HG03103 (cell line): ENCODE measurements at regions not wholly inside any gene's neighbourhood (a gene's known extent, or its start where the extent isn't known, plus 50 kb on each side); places are given as distances from the start of the nearest gene placed in this dataset.
A peak's percentile ranks its signal among the peaks of the same experiment; 100 is the strongest.

Experiments
- ATAC-seq: cut with Tn5 transposase; IDR thresholded peaks from one replicate; pipeline ENCODE4 v1.9.1; 2021; ENCODE audit warnings: low read depth; ENCODE audit not compliant: unreplicated experiment

DNA sequence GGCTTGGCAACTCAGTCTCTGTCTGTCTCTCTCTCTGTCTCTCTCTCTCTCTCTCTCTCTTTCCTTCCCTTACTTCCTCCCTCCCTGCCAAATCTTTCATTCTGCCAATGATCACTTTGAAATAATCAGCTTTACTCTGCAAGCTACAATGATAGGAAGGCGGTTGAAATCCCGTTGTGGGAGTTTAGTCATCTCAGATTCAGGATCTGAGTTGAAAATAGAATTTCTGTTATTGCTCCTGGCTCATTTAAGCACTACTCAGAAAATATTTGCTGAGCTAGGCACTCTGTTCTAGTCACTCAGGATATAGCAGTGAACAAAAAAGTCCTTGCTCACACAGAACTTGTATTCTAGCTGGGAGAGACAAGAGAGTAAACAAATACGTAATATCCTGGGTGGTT, 56.3 kb upstream of the DCTD start:
- no peak for ATAC-seq

DNA sequence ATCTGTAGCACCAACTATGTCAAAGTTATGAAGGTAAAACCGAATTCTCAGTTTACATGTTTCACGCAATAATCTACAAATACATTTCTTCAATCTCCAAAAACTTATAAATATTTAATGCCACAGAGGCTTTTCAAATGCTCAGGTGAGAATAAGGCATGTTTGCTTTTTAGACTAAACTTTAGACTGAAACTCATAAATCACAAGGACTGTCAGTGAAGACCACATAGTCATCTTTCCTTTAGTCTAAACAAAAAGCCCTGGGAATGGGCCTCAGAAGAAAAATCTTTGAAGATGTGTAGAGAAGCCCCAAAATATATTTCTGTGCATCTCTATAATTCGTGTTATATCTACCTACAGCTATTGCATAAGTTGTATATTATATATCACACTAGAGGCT, 54.5 kb upstream of the DCTD start:
- ATAC-seq, result no peak

DNA sequence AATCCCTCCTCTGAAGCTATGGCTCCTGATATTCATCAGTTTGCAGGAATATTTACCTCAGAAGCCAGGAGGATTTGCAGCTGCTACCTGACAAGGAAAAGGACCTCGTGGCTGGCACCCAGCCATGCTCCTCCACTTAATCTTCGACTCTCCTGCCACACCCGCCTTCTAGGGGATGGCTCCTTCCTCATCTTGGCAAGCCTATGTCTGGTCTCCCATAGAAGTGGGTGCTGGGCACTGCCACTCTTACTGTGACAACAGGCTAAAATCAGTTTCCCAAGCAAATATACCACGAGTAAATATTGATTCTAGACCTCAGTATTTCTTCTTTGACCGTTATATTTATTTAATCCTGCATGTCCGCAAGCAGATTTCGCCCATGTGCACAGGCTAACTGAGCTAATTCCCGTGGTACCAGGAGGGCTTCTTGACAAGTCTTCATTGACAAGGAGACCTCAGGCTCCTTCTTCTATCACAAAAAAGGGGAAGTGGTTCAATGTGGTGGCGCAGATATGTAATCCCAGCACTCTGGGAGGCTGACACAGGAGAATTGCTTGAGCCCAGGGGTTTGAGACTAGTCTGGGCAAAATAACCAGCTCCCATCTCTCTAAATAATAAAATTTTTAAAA, 52.6 kb upstream of the DCTD start:
- peak; percentile 79 for ATAC-seq

DNA sequence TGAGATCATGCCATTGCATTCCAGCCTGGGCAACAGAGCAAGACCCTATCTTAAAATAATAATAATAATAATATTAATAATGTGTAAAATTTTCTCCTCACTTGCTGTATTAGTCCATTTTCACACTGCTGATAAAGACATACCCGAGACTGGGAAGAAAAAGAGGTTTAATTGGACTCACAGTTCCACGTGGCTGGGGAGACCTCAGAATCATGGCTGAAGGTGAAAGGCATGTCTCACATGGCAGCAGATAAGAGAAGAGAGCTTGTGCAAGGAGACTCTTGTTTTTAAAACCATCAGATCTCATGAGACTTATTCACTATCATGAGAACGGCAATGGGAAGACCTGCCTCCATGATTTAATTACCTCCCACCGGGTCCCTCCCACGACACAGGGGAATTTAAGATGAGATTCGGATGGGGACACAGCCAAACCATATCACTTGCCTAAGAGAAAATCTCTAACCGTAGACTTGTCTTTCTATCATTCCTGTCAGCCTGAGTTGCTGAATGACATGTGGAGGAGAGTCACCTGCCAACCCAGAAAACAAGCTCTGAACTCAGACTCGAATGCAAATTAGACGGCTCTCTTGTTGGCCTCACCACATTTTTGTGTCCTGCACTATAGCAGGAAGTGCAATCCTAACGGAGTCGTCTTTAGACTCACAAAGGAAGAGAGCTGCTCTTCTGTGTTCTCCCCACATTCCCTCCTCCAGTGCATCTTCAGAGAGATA, 51.9 kb upstream of the DCTD start:
- peak; percentile 46 for ATAC-seq

DNA sequence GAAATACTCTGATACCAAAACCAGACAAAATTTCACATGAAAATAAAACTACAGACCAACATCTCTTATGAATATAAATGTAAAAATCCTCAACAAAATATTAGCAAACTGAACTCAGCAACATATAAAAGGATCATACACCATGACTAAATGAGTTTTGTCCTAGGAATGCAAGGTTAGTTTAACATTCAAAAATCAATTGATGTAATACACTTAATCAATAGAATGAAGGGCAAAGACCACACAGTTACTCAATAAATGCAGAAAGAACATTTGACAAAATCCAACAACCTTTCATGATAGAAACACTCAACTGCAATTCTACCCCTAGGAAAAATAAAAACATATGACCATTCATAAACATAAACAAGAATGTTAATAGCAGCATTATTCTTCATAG, 50.2 kb upstream of the DCTD start:
- ATAC-seq, result no peak
